PC-9 (cell line): ENCODE measurements at regions not wholly inside any gene's neighbourhood (a gene's known extent, or its start where the extent isn't known, plus 50 kb on each side); places are given as distances from the start of the nearest gene placed in this dataset.
A peak's percentile ranks its signal among the peaks of the same experiment; 100 is the strongest.

Source experiments
- BruUV-seq: library from RNA; stranded (reverse); fragments of 400-500 nt; replicated peaks from 2 replicates; lab custom pipeline; 2021; lab: Mats Ljungman, UMichigan
- CTCF ChIA-PET: fragments of 300-600 bp; sonication (Branson Sonifier 250); formaldehyde crosslinking; loops from one replicate; lab custom pipeline; 2022; ENCODE audit warnings: antibody characterized with exemption; lab: Charles Lee
- POLR2A ChIA-PET: fragments of 300-600 bp; sonication (Branson Sonifier 250); formaldehyde crosslinking; loops from one replicate; lab custom pipeline; 2022; ENCODE audit warnings: antibody characterized with exemption; ENCODE audit not compliant: unreplicated experiment; lab: Charles Lee
- DNase-seq, 2 experiments: peaks; one replicate each; pipeline versions ENCODE4 v3.0.0 to v3.0.0-alpha.2; 2015 to 2022; ENCODE audit warnings: mixed read lengths in 1 of 2
- H2AFZ ChIP-seq: fragments of 200-600 bp; sonication (generic); 2 replicates; pipeline ENCODE4 v1.8.1; 2017; ENCODE audit warnings: antibody characterized with exemption
- H3F3A ChIP-seq: fragments of 200-600 bp; sonication (generic); 2 replicates; pipeline ENCODE4 v1.8.1; 2017; ENCODE audit warnings: antibody characterized with exemption, mild to moderate bottlenecking, low read depth; ENCODE audit not compliant: insufficient read depth
- H3K27ac ChIP-seq: fragments of 200-600 bp; sonication (generic); 2 replicates; pipeline ENCODE4 v1.6.1; 2016; ENCODE audit warnings: mixed run types
- H3K27me3 ChIP-seq: fragments of 200-600 bp; sonication (generic); 2 replicates; pipeline ENCODE4 v1.6.1; 2016; ENCODE audit warnings: low read depth, mixed run types; ENCODE audit not compliant: insufficient read depth
- H3K36me3 ChIP-seq: fragments of 200-600 bp; sonication (generic); 2 replicates; pipeline ENCODE4 v1.6.1; 2016; ENCODE audit warnings: low read depth, mixed run types
- H3K4me1 ChIP-seq: fragments of 200-600 bp; sonication (generic); replicated peaks from 2 replicates; pipeline ENCODE4 v1.6.1; 2016; ENCODE audit warnings: mixed run types; ENCODE audit not compliant: insufficient read depth
- H3K4me2 ChIP-seq: fragments of 200-600 bp; sonication (generic); 2 replicates; pipeline ENCODE4 v1.6.1; 2017; ENCODE audit warnings: mixed run types
- H3K4me3 ChIP-seq: fragments of 200-600 bp; sonication (generic); 2 replicates; pipeline ENCODE4 v1.6.1; 2016; ENCODE audit warnings: mixed run types
- H3K79me2 ChIP-seq: fragments of 200-600 bp; sonication (generic); 2 replicates; pipeline ENCODE4 v1.6.1; 2017; ENCODE audit warnings: low read depth, mixed run types
- H3K9me2 ChIP-seq: fragments of 200-600 bp; sonication (generic); 2 replicates; pipeline ENCODE4 v1.8.1; 2017; ENCODE audit warnings: mild to moderate bottlenecking; ENCODE audit not compliant: insufficient read depth
- H3K9me3 ChIP-seq: fragments of 200-600 bp; sonication (generic); 2 replicates; pipeline ENCODE4 v1.8.1; 2016; ENCODE audit warnings: low read depth; ENCODE audit not compliant: insufficient read depth
- H4K20me1 ChIP-seq: fragments of 200-600 bp; sonication (generic); 2 replicates; pipeline ENCODE4 v1.8.1; 2017; ENCODE audit not compliant: insufficient read depth
- EZH2 ChIP-seq: fragments of 200-600 bp; sonication (generic); IDR thresholded peaks from 2 replicates; pipeline ENCODE4 v1.8.0; 2017; ENCODE audit warnings: antibody characterized with exemption, low read depth
- intact Hi-C: fragments of 100-400 bp; cut with micrococcal nuclease; formaldehyde crosslinking; loops from one replicate; pipeline ENCODE4 v1.10.0; 2022; ENCODE audit not compliant: unreplicated experiment
- TF ChIP-seq, protein P1 (sequence below): fragments of 200-600 bp; sonication (generic); conservative IDR thresholded peaks from 2 replicates; pipeline ENCODE4 v1.6.1; 2017; ENCODE audit warnings: mixed run types, antibody characterized with exemption, mild to moderate bottlenecking, moderate library complexity

DNA sequence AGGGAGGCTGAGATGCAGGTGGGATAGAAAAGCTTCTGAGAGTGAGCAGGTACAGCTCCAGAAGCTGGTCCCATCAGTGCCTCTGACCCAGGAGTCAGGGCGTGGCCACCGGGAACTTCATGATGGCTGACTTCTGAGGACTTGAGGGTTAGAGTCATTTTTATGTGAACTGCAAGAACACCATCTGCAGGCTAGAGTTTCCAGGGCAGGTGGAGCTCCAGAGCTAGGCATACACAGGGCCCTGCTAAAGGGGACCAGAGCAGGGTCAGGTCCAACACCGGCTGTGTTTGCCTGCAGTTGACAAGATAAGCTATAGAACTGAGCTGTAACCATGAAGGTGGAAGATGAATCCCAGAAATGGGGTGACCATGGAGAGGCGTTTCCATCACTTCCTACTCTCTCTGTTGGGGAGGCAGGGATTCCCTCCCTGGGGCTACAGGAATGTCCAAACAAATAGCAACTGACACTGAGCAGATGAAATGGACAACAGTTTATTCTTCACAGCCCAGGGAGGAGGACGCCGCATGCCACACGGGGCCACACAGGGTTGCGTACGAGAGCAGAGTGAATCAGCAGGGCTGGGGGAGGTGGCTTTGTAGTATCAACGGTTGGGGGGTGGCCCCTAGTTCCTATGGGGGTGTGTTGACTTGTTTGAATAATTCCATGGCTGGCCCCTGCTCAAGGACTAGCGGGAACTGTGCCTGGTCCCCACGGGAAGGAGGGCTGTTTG, 77.6 kb upstream of the ZNF516 start:
- POLR2A ChIA-PET = no interaction called here

DNA sequence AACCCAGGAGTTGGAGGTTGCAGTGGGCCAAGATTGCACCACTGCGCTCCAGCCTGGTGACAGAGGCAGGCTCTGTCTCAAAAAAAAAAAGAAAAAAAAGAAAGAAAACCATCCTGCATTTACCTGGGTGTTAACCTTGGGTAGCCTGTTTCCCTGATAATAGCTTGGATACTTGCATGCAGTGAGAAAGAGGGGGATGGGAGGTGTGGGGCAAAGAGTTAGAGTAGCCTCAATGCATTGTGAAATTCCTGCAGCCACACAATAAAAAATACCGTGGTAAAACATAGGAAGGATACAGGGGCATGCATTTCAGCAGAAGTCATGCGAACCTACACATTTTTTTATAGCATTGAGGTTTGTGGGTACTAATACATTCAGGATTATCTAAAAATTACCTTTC, 76.6 kb upstream of the ZNF516 start:
- Histone ChIP-seq H3K27me3 (no peaks in the 10 kb centered on the region), H3K79me2 (no peaks in the 10 kb centered on the region), H3K4me3 (no peak overlapping the region), H3K9me2 (no peaks in the 10 kb centered on the region), H3F3A (peaks cover 27% of the 10 kb centered on the region), H3K27ac (no peak overlapping the region), H3K4me1 (peaks cover 34% of the 10 kb centered on the region), H3K4me2 (no peak overlapping the region), H3K36me3 (no peaks in the 10 kb centered on the region), H3K9me3 (no peaks in the 10 kb centered on the region), H2AFZ (no peak overlapping the region), H4K20me1 (no peaks in the 10 kb centered on the region)
- ChIA-PET POLR2A (no interaction called here), CTCF (no interaction called here)
- DNase-seq = no peak
- intact Hi-C loops = loop anchor here (5.0 kb wide), 1 partner anchor 44 kb away; no protein-coding TSS in a partner anchor
- TF ChIP-seq EZH2 = no peak
- BruUV-seq = no TSS peak

More for the DNA sequence above, 77.6 kb upstream of the ZNF516 start:
- Histone ChIP-seq H4K20me1 (no peaks in the 10 kb centered on the region), H3F3A (peaks cover 22% of the 10 kb centered on the region), H3K27ac (peak overlapping the region; percentile 88), H3K9me2 (no peaks in the 10 kb centered on the region), H3K79me2 (no peaks in the 10 kb centered on the region), H3K4me3 (no peak overlapping the region), H3K27me3 (no peaks in the 10 kb centered on the region), H3K4me1 (peaks cover 26% of the 10 kb centered on the region), H3K36me3 (no peaks in the 10 kb centered on the region), H3K9me3 (no peaks in the 10 kb centered on the region), H2AFZ (no peak overlapping the region), H3K4me2 (peak overlapping the region; percentile 58)
- CTCF ChIA-PET = no interaction called here
- TF ChIP-seq EZH2 = no peak
- TF ChIP-seq, protein P1, sequence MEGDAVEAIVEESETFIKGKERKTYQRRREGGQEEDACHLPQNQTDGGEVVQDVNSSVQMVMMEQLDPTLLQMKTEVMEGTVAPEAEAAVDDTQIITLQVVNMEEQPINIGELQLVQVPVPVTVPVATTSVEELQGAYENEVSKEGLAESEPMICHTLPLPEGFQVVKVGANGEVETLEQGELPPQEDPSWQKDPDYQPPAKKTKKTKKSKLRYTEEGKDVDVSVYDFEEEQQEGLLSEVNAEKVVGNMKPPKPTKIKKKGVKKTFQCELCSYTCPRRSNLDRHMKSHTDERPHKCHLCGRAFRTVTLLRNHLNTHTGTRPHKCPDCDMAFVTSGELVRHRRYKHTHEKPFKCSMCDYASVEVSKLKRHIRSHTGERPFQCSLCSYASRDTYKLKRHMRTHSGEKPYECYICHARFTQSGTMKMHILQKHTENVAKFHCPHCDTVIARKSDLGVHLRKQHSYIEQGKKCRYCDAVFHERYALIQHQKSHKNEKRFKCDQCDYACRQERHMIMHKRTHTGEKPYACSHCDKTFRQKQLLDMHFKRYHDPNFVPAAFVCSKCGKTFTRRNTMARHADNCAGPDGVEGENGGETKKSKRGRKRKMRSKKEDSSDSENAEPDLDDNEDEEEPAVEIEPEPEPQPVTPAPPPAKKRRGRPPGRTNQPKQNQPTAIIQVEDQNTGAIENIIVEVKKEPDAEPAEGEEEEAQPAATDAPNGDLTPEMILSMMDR = no peak
- BruUV-seq = no TSS peak
- intact Hi-C loops = loop anchor here (5.0 kb wide), 1 partner anchor 45 kb away; no protein-coding TSS in a partner anchor
- no peak for DNase-seq

- no TSS peak for BruUV-seq
- peaks cover 43% of the 10 kb centered on the region for H3K4me1 ChIP-seq
- TF ChIP-seq, protein P1 = no peak
- no peak for TF ChIP-seq EZH2
These were observed 75.8 kb upstream of the ZNF516 start for GRCh38 chr18:76570856-76571255.

More at GRCh38 chr18:76570856-76571255, 75.8 kb upstream of the ZNF516 start:
- H4K20me1 ChIP-seq = no peaks in the 10 kb centered on the region
- no peaks in the 10 kb centered on the region for H3K36me3 ChIP-seq
- ChIA-PET CTCF (no interaction called here), POLR2A (no interaction called here)
- H3K27ac ChIP-seq = no peak overlapping the region
- DNase-seq = no peak
- no peaks in the 10 kb centered on the region for H3K9me2 ChIP-seq
- intact Hi-C loops = loop anchor here (5.0 kb wide), 1 partner anchor 44 kb away; no protein-coding TSS in a partner anchor
- H3K4me3 ChIP-seq = no peak overlapping the region
- H3K79me2 ChIP-seq = no peaks in the 10 kb centered on the region
- no peaks in the 10 kb centered on the region for H3K9me3 ChIP-seq
- H2AFZ ChIP-seq = no peak overlapping the region
- no peak overlapping the region for H3K4me2 ChIP-seq
- no peaks in the 10 kb centered on the region for H3K27me3 ChIP-seq
- peaks cover 35% of the 10 kb centered on the region for H3F3A ChIP-seq
